ENCODE measurements at regions not wholly inside any gene's neighbourhood (a gene's known extent, or its start where the extent isn't known, plus 50 kb on each side); places are given as distances from the start of the nearest gene placed in this dataset.

GRCh38 chr5:166505544-166505943 lies 1785.9 kb upstream of the WWC1 start:
- Mint-ChIP-seq H3K27ac (no peak overlapping the region), H3K4me3 (no peak overlapping the region), H3K9me3 (peaks cover 3% of the 10 kb centered on the region), H3K36me3 (no peaks in the 10 kb centered on the region), H3K27me3 (no peaks in the 10 kb centered on the region), H3K4me1 (no peaks in the 10 kb centered on the region)
- ATAC-seq, result no peak

- peaks cover 3% of the 10 kb centered on the region for H3K9me3 Mint-ChIP-seq
- no peak overlapping the region for H3K4me3 Mint-ChIP-seq
- ATAC-seq, result no peak
- H3K36me3 Mint-ChIP-seq, result no peaks in the 10 kb centered on the region
- H3K27ac Mint-ChIP-seq, result no peak overlapping the region
- H3K27me3 Mint-ChIP-seq, result no peaks in the 10 kb centered on the region
- H3K4me1 Mint-ChIP-seq, result no peaks in the 10 kb centered on the region
Measured at GRCh38 chr5:166507810-166508425, 1783.5 kb upstream of the WWC1 start.

- H3K27me3 Mint-ChIP-seq, result no peaks in the 10 kb centered on the region
- no peak overlapping the region for H3K4me3 Mint-ChIP-seq
- H3K9me3 Mint-ChIP-seq, result peaks cover 3% of the 10 kb centered on the region
- H3K36me3 Mint-ChIP-seq, result no peaks in the 10 kb centered on the region
- no peak for ATAC-seq
- no peaks in the 10 kb centered on the region for H3K4me1 Mint-ChIP-seq
- no peak overlapping the region for H3K27ac Mint-ChIP-seq
Measured at GRCh38 chr5:166509085-166509484, 1782.4 kb upstream of the WWC1 start.

- peaks cover 8% of the 10 kb centered on the region for H3K9me3 Mint-ChIP-seq
- no peaks in the 10 kb centered on the region for H3K27me3 Mint-ChIP-seq
- no peak overlapping the region for H3K4me3 Mint-ChIP-seq
- ATAC-seq, result no peak
- no peaks in the 10 kb centered on the region for H3K4me1 Mint-ChIP-seq
- H3K27ac Mint-ChIP-seq, result no peak overlapping the region
- H3K36me3 Mint-ChIP-seq, result no peaks in the 10 kb centered on the region
Measured at GRCh38 chr5:166517976-166518375, 1773.5 kb upstream of the WWC1 start.

- Mint-ChIP-seq H3K27me3 (no peaks in the 10 kb centered on the region), H3K9me3 (peaks cover 5% of the 10 kb centered on the region), H3K36me3 (no peaks in the 10 kb centered on the region), H3K4me3 (no peak overlapping the region), H3K27ac (no peak overlapping the region), H3K4me1 (no peaks in the 10 kb centered on the region)
- ATAC-seq, result no peak
Measured at GRCh38 chr5:166523206-166523605, 1768.2 kb upstream of the WWC1 start.

- Mint-ChIP-seq H3K9me3 (no peaks in the 10 kb centered on the region), H3K4me1 (no peaks in the 10 kb centered on the region), H3K4me3 (no peak overlapping the region), H3K27ac (no peak overlapping the region), H3K27me3 (no peaks in the 10 kb centered on the region), H3K36me3 (no peaks in the 10 kb centered on the region)
- no peak for ATAC-seq
Measured at GRCh38 chr5:166529200-166529599, 1762.2 kb upstream of the WWC1 start.

- no peaks in the 10 kb centered on the region for H3K4me1 Mint-ChIP-seq
- H3K36me3 Mint-ChIP-seq, result no peaks in the 10 kb centered on the region
- H3K27me3 Mint-ChIP-seq, result no peaks in the 10 kb centered on the region
- ATAC-seq, result no peak
- no peak overlapping the region for H3K4me3 Mint-ChIP-seq
- H3K27ac Mint-ChIP-seq, result no peak overlapping the region
- peaks cover 2% of the 10 kb centered on the region for H3K9me3 Mint-ChIP-seq
Measured at GRCh38 chr5:166532456-166533220, 1758.8 kb upstream of the WWC1 start.

- no peak for ATAC-seq
- Mint-ChIP-seq H3K27ac (no peak overlapping the region), H3K4me1 (no peaks in the 10 kb centered on the region), H3K4me3 (no peak overlapping the region), H3K36me3 (no peaks in the 10 kb centered on the region), H3K27me3 (no peaks in the 10 kb centered on the region), H3K9me3 (peaks cover 6% of the 10 kb centered on the region)
Measured at GRCh38 chr5:166535641-166536040, 1755.8 kb upstream of the WWC1 start.

GRCh38 chr5:166540156-166540555 lies 1751.3 kb upstream of the WWC1 start:
- Mint-ChIP-seq H3K9me3 (peaks cover 9% of the 10 kb centered on the region), H3K27ac (no peak overlapping the region), H3K27me3 (no peaks in the 10 kb centered on the region), H3K36me3 (no peaks in the 10 kb centered on the region), H3K4me3 (no peak overlapping the region), H3K4me1 (no peaks in the 10 kb centered on the region)
- no peak for ATAC-seq

- H3K9me3 Mint-ChIP-seq, result no peaks in the 10 kb centered on the region
- no peaks in the 10 kb centered on the region for H3K4me1 Mint-ChIP-seq
- no peak for ATAC-seq
- no peaks in the 10 kb centered on the region for H3K36me3 Mint-ChIP-seq
- H3K27ac Mint-ChIP-seq, result no peak overlapping the region
- H3K27me3 Mint-ChIP-seq, result no peaks in the 10 kb centered on the region
- H3K4me3 Mint-ChIP-seq, result no peak overlapping the region
Measured at GRCh38 chr5:166551384-166551783, 1740.1 kb upstream of the WWC1 start.

- no peaks in the 10 kb centered on the region for H3K4me1 Mint-ChIP-seq
- H3K27ac Mint-ChIP-seq, result no peak overlapping the region
- no peaks in the 10 kb centered on the region for H3K27me3 Mint-ChIP-seq
- no peak overlapping the region for H3K4me3 Mint-ChIP-seq
- no peak for ATAC-seq
- H3K9me3 Mint-ChIP-seq, result no peaks in the 10 kb centered on the region
- no peaks in the 10 kb centered on the region for H3K36me3 Mint-ChIP-seq
Measured at GRCh38 chr5:166553778-166554177, 1737.7 kb upstream of the WWC1 start.

GRCh38 chr5:166561759-166562158 lies 1729.7 kb upstream of the WWC1 start:
- Mint-ChIP-seq H3K27me3 (no peaks in the 10 kb centered on the region), H3K4me1 (no peaks in the 10 kb centered on the region), H3K4me3 (no peak overlapping the region), H3K9me3 (peaks cover 13% of the 10 kb centered on the region), H3K27ac (no peak overlapping the region), H3K36me3 (no peaks in the 10 kb centered on the region)
- no peak for ATAC-seq

GRCh38 chr5:166562246-166562645 lies 1729.2 kb upstream of the WWC1 start:
- Mint-ChIP-seq H3K4me1 (no peaks in the 10 kb centered on the region), H3K27ac (no peak overlapping the region), H3K36me3 (no peaks in the 10 kb centered on the region), H3K9me3 (peaks cover 13% of the 10 kb centered on the region), H3K4me3 (no peak overlapping the region), H3K27me3 (no peaks in the 10 kb centered on the region)
- no peak for ATAC-seq

GRCh38 chr5:166566725-166567124 lies 1724.7 kb upstream of the WWC1 start:
- ATAC-seq, result no peak
- Mint-ChIP-seq H3K27ac (no peak overlapping the region), H3K9me3 (peaks cover 2% of the 10 kb centered on the region), H3K4me1 (no peaks in the 10 kb centered on the region), H3K36me3 (no peaks in the 10 kb centered on the region), H3K27me3 (no peaks in the 10 kb centered on the region), H3K4me3 (no peak overlapping the region)

GRCh38 chr5:166570865-166571264 lies 1720.6 kb upstream of the WWC1 start:
- H3K36me3 Mint-ChIP-seq, result no peaks in the 10 kb centered on the region
- no peak for ATAC-seq
- H3K27me3 Mint-ChIP-seq, result no peaks in the 10 kb centered on the region
- H3K27ac Mint-ChIP-seq, result no peak overlapping the region
- no peaks in the 10 kb centered on the region for H3K9me3 Mint-ChIP-seq
- no peak overlapping the region for H3K4me3 Mint-ChIP-seq
- no peaks in the 10 kb centered on the region for H3K4me1 Mint-ChIP-seq

GRCh38 chr5:166571668-166572067 lies 1719.8 kb upstream of the WWC1 start:
- no peaks in the 10 kb centered on the region for H3K27me3 Mint-ChIP-seq
- no peaks in the 10 kb centered on the region for H3K9me3 Mint-ChIP-seq
- no peak overlapping the region for H3K27ac Mint-ChIP-seq
- no peak for ATAC-seq
- no peaks in the 10 kb centered on the region for H3K4me1 Mint-ChIP-seq
- no peaks in the 10 kb centered on the region for H3K36me3 Mint-ChIP-seq
- no peak overlapping the region for H3K4me3 Mint-ChIP-seq
